NCI-H2081 treated with DMSO at 0.1 percent for 48 hours (cell line): ENCODE measurements at regions not wholly inside any gene's neighbourhood (a gene's known extent, or its start where the extent isn't known, plus 50 kb on each side); places are given as distances from the start of the nearest gene placed in this dataset.

Experiments
- DNase-seq: peaks from one replicate; lab custom pipeline; 2025; lab: John Stamatoyannopoulos, UW

- no peak for DNase-seq
Measured at GRCh38 chr2:207289295-207290018, 123.7 kb upstream of the KLF7 start.

- no peak for DNase-seq
Measured at GRCh38 chr2:207290833-207291624, 125.3 kb upstream of the KLF7 start.

GRCh38 chr2:207291625-207292252, 126.0 kb upstream of the KLF7 start:
- DNase-seq = no peak

- no peak for DNase-seq
Measured at GRCh38 chr2:207296265-207296948, 130.7 kb upstream of the KLF7 start.

- DNase-seq = no peak
Measured at GRCh38 chr2:207300817-207301216, 135.1 kb upstream of the KLF7 start.

GRCh38 chr2:207304761-207305160, 139.0 kb upstream of the KLF7 start:
- DNase-seq = no peak

GRCh38 chr2:207308519-207309224, 142.9 kb upstream of the KLF7 start:
- no peak for DNase-seq

- no peak for DNase-seq
Measured at GRCh38 chr2:207311316-207312005, 145.7 kb upstream of the KLF7 start.

- no peak for DNase-seq
Measured at GRCh38 chr2:207312006-207312356, 146.2 kb upstream of the KLF7 start.

- no peak for DNase-seq
Measured at GRCh38 chr2:207313947-207314346, 148.2 kb upstream of the KLF7 start.

DNA sequence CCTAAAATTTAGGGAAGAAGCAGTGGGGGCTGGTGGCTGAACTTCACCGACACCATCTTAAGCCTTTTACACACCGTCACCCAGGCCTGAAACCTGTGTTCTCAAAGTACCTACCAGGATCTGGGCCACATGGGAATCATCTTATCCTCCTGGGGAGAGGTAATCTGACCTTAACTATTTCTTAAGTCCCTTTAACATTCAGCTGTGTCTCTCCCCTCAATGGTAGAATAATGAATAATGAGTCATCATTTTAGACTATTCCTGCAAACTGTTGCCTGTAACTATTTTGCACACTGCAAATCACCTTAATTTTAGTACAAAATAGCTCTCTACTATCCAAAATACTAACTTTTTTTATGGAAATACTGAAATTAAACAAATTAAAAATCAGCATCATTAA, 149.4 kb upstream of the KLF7 start:
- no peak for DNase-seq

- DNase-seq = no peak
Measured at GRCh38 chr2:207316484-207316883, 150.7 kb upstream of the KLF7 start.

DNA sequence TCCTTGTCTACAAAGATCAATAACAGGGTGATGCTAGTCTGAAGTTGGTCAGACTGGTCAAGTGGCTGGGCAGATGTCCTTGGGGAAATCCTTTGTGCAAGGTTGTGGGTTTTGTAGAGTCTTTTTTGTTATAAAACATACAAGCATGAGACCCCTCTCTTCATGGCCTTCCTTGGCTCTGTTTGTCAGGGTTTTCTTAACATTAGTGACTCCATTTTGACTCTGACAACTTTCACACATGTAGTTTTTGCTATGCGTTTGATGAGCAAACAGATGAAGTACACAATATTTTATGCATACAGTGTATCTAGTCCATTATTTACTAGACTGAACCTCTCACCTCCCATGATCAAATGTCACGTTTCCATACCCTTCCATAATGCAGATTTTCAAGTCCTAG, 151.2 kb upstream of the KLF7 start:
- no peak for DNase-seq

- no peak for DNase-seq
Measured at GRCh38 chr2:207317378-207317984, 151.7 kb upstream of the KLF7 start.

GRCh38 chr2:207318181-207318628, 152.5 kb upstream of the KLF7 start:
- no peak for DNase-seq

DNA sequence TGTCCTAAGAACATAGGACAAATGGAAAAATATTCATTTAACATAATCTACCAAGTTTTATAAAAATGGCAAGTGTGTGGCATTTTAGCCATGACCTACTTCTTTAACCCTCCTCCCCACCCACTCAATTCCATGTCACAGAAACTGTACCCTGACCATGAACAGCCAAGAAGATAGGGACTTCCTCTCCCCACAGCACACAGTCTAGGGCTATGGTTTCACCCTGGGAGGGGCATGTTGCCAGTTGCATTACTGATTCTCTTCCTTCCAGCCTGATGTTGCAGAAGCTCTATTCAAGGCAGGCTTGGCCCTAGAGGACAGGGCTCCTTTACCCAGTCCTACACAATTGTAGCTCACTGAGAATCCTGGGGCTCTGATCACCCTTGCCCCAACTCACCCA, 153.6 kb upstream of the KLF7 start:
- no peak for DNase-seq

DNA sequence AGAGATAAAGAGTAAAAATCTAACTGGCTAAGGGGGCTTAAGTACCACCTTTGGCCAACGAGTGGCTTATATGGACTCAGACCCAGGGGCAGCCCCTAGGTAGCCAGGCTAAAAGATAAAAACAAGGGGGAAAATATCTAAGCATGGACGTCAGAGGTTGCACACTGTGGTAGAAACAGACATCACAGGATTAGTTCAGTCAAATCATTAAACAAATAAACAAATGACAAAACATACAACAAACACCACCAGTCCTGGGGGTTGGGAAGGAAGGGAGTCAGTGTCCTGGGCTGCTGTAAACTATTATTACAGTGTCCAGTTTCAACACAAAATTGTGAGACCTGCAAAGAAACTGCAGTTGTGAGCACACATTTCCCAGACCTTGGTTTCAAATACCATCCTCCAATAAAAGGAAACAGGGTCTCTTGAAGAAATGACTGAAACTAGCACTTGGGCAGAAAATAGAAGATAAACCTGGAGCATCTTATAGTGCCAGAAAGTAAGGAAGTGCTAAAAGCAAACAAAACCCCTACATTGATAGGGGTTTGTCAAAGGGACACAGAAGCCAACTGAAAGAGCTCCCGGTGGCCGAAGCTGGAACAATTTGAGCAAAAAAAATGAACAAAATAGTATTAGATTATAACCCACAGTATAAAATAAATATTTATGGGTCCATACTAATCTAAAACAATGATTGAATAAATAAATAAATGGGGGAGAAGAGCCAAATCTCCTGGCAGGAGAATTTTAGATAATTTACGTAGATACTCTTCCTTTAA, 154.8 kb upstream of the KLF7 start:
- no peak for DNase-seq

DNA sequence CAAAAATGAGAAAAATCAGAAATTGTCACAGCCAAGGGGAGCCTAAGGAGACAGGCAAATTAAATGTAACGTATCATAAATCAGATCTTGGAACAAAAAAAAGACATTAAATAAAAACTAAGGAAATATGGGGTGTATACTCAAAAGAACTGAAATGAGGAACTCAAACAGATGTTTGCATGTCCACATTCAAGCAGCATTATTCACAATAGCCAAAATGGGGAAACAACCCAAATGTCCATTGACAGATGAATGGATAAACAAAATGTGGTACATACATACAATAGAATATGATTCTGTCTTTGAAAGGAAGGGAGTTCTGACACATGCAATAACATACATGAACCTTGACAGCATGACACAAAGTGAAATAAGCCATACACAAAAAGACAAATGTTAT, 155.8 kb upstream of the KLF7 start:
- no peak for DNase-seq

GRCh38 chr2:207324001-207324400, 158.3 kb upstream of the KLF7 start:
- DNase-seq = no peak

DNA sequence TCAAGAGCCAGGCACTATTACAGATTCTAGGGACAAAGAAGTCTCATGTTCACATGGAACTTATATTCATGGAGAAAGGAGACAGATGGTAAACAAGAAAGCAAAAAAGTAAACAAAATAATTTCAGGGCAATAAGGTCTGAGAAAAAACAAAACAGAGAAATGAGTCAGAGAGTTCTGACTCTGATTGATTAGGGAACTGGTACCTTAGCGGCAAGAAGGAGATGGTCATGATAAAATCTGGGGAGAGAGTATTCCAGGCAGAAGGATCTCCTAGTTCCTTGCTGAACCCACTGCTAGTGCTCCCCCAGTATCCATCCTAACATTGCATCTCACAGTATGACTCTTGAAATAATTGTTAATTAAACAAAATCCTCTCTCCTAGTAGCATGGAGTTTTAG, 161.8 kb upstream of the KLF7 start:
- no peak for DNase-seq
